ENCODE measurements at regions not wholly inside any gene's neighbourhood (a gene's known extent, or its start where the extent isn't known, plus 50 kb on each side); places are given as distances from the start of the nearest gene placed in this dataset.

GRCh38 chr9:28930766-28931165, 1357.5 kb upstream of the C9orf72 start:
- TF ChIP-seq, protein P1, sequence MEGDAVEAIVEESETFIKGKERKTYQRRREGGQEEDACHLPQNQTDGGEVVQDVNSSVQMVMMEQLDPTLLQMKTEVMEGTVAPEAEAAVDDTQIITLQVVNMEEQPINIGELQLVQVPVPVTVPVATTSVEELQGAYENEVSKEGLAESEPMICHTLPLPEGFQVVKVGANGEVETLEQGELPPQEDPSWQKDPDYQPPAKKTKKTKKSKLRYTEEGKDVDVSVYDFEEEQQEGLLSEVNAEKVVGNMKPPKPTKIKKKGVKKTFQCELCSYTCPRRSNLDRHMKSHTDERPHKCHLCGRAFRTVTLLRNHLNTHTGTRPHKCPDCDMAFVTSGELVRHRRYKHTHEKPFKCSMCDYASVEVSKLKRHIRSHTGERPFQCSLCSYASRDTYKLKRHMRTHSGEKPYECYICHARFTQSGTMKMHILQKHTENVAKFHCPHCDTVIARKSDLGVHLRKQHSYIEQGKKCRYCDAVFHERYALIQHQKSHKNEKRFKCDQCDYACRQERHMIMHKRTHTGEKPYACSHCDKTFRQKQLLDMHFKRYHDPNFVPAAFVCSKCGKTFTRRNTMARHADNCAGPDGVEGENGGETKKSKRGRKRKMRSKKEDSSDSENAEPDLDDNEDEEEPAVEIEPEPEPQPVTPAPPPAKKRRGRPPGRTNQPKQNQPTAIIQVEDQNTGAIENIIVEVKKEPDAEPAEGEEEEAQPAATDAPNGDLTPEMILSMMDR (IDR thresholded peaks at IDR 0.05) = no peak
- no peak for TF ChIP-seq POLR2A (IDR thresholded peaks at IDR 0.05)

Measured in testis (tissue), 2 donors.